ENCODE measurements at regions not wholly inside any gene's neighbourhood (a gene's known extent, or its start where the extent isn't known, plus 50 kb on each side); places are given as distances from the start of the nearest gene placed in this dataset.

DNA sequence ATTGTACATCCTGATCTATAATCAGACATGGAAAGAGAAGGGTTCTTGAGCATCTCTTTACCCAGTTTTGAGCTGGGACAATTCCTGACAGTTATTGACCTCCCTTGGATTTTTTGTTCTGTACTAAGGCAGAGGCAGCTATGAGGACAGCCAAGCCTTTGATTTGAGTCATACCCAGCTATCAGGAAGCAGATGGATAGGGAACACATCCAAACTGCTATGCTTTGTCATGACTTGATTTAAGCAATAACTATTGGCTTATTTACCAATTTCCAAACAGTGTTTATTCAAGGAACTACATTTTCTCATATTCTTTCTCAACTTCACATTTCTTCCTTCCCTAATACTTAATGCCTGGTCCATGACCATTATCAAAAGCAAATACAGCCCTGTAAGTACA, 396.4 kb upstream of the STEAP1 start:
- no peak overlapping the region for H3K4me3 ChIP-seq (ENCODE audit: low read depth, low read length)
- TF ChIP-seq, protein P1, sequence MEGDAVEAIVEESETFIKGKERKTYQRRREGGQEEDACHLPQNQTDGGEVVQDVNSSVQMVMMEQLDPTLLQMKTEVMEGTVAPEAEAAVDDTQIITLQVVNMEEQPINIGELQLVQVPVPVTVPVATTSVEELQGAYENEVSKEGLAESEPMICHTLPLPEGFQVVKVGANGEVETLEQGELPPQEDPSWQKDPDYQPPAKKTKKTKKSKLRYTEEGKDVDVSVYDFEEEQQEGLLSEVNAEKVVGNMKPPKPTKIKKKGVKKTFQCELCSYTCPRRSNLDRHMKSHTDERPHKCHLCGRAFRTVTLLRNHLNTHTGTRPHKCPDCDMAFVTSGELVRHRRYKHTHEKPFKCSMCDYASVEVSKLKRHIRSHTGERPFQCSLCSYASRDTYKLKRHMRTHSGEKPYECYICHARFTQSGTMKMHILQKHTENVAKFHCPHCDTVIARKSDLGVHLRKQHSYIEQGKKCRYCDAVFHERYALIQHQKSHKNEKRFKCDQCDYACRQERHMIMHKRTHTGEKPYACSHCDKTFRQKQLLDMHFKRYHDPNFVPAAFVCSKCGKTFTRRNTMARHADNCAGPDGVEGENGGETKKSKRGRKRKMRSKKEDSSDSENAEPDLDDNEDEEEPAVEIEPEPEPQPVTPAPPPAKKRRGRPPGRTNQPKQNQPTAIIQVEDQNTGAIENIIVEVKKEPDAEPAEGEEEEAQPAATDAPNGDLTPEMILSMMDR (conservative IDR thresholded peaks at IDR 0.05; ENCODE audit: low read depth, low read length), result no peak
- DNase-seq (ENCODE audit: low read depth), result no peak

DNA sequence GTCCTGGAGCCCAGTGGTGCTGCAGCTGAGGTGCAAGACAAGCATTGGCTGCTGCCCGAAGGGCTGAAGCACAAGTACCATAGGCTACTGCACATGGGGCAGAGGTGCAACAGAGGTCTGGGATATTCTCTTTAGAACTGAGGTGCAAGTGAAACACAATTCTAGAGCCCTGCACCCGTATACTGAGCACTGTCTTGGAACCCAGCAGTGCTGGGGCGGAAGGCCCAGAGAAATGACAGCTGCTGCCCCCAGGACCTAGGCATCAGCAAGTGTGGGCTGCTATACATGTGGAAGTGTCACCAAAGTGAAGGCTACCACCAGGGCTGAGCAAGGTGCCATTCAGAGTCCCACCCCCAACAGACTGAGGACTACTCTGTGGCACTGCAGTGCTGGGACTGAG, 393.6 kb upstream of the STEAP1 start:
- TF ChIP-seq, protein P1 (conservative IDR thresholded peaks at IDR 0.05; ENCODE audit: low read depth, low read length), result no peak
- no peak overlapping the region for H3K4me3 ChIP-seq (ENCODE audit: low read depth, low read length)
- no peak for DNase-seq (ENCODE audit: low read depth)

DNA sequence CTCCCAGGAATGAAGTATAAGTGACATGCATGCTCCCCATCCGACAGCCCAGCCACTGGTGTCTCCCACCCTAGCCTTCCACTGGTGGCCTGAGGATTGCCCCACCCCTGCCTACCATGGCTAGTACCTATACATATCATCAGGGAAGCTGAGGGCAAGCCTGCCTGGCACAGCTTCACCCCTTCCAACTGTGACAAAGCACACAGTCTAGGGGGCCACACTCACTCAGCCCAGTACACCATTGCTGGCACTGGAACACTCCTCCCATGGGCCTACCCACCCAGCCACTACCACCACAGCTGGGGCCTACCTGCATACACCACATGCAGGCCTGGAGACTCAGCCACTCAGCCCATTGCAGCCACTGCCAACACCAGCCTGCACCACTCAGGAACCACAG, 393.1 kb upstream of the STEAP1 start:
- DNase-seq (ENCODE audit: low read depth), result no peak
- H3K4me3 ChIP-seq (ENCODE audit: low read depth, low read length), result no peak overlapping the region
- TF ChIP-seq, protein P1 (conservative IDR thresholded peaks at IDR 0.05; ENCODE audit: low read depth, low read length), result no peak

DNA sequence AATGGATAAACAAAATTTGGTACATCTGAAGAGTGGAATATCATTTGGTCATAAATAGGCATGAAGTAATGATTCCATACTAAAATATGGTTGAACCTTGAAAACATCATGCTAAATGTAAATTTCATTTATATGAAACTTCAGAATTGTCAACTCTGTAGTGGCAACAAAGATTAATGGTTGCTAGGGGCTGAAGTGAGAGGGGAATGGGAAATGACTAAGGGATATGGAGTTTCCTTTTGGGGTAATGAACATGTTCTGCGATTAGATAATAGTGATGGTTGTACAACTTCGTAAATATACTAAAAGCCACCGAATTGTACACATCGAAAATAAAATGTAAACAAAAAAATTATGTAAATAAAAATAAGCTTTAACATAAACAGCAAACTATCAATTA, 384.1 kb upstream of the STEAP1 start:
- no peak overlapping the region for H3K4me3 ChIP-seq (ENCODE audit: low read depth, low read length)
- TF ChIP-seq, protein P1 (conservative IDR thresholded peaks at IDR 0.05; ENCODE audit: low read depth, low read length), result no peak
- no peak for DNase-seq (ENCODE audit: low read depth)

DNA sequence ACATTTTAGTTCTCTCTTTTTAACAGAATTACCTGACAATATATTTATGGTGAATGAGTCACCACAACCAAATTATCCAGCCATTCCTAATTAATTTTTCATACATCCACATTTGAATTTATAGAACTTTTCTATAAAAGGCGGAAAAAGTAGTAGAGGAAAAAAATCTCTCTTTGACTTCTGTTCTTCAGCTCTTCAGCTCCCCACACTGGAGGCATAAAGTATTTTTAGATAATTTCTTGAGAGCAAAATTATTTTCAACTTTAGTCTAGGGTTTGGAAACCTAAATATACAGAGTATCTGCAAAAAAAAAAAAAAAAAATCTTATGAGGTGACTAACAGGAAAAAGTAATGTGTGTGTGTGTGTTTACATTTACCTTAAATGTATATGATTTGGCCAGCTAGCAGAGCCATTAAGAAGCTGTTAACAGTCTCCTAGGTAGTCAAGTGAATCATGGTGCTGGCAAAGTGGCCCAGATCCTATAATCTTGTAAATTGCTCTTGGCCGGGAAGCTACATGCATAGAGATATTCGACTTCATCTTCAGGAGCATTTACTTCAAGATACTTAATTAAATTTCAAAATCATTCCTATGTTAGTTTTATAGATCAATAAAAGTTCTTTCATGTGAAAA, 383.1 kb upstream of the STEAP1 start:
- DNase-seq (ENCODE audit: low read depth), result peak; percentile 0
- H3K4me3 ChIP-seq (ENCODE audit: low read depth, low read length), result no peak overlapping the region
- TF ChIP-seq, protein P1 (conservative IDR thresholded peaks at IDR 0.05; ENCODE audit: low read depth, low read length), result no peak

DNA sequence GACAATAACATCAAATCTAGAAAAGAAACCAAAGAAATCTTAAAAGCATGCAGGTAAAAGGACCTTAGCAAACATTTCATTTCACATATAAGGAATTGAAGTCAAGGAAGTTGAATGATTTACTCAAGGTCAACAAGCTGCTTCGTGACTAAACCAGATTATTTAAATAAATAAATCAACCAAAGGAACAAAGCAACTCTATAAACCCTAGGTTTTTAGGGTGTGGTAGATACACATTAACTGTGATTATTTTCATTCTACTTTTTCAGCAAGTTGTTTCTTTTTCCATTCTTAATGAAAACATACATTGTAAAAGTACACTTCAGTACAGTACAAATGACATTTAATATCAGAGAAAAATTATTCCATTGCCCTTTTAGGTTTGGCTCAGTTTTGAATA, 382.0 kb upstream of the STEAP1 start:
- H3K4me3 ChIP-seq (ENCODE audit: low read depth, low read length), result no peak overlapping the region
- DNase-seq (ENCODE audit: low read depth), result no peak
- TF ChIP-seq, protein P1 (conservative IDR thresholded peaks at IDR 0.05; ENCODE audit: low read depth, low read length), result no peak

DNA sequence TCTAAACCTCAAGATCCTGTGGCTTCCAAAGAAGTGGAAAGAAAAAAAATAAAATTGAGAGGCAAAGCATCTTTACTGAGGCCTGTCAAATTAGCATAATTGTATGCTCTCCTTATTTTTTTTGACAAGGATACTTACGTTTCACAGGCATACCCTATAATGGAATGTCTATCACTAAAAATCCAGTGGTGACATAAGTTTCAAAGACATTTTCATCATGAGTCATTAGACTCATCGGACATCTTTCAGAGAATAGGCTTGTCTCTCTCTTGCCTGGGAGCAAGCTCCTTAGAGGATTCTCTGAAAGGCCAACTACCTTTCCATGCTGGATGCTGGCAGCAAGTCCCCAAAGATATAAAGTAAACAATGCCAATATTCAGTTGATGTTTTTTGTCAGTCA, 380.7 kb upstream of the STEAP1 start:
- no peak overlapping the region for H3K4me3 ChIP-seq (ENCODE audit: low read depth, low read length)
- DNase-seq (ENCODE audit: low read depth), result no peak
- TF ChIP-seq, protein P1 (conservative IDR thresholded peaks at IDR 0.05; ENCODE audit: low read depth, low read length), result no peak
